NT2/D1 (cell line): ENCODE measurements at regions not wholly inside any gene's neighbourhood (a gene's known extent, or its start where the extent isn't known, plus 50 kb on each side); places are given as distances from the start of the nearest gene placed in this dataset.

Experiments used
- YY1 ChIP-seq: IDR thresholded peaks from 2 replicates; pipeline ENCODE4 v1.6.1; 2011; ENCODE audit not compliant: insufficient read length, insufficient read depth
- ZNF274 ChIP-seq: IDR thresholded peaks from 2 replicates; pipeline ENCODE4 v1.6.1; 2011; ENCODE audit warnings: mild to moderate bottlenecking, low read depth, low read length

- TF ChIP-seq YY1 (no peak), ZNF274 (no peak)
Observed at GRCh38 chr6:23654745-23655144, 471.3 kb upstream of the NRSN1 start.
